RWPE2 (cell line): ENCODE measurements at regions not wholly inside any gene's neighbourhood (a gene's known extent, or its start where the extent isn't known, plus 50 kb on each side); places are given as distances from the start of the nearest gene placed in this dataset.

Experiments
- ATAC-seq: fragments of 200-7000 bp; cut with Tn5 transposase; 3 replicates; pipeline ENCODE4 v1.9.1; 2021; ENCODE audit warnings: low read depth
- DNase-seq: peaks from one replicate; pipeline ENCODE4 v3.0.0-alpha.2; 2020; ENCODE audit warnings: low spot score
- H3K27ac ChIP-seq: fragments of 450-650 bp; 2 replicates; pipeline ENCODE4 v1.5.1; 2017; ENCODE audit warnings: mild to moderate bottlenecking; ENCODE audit not compliant: poor library complexity, severe bottlenecking
- H3K27me3 ChIP-seq: fragments of 250-450 bp; sonication (Bioruptor Pico); 2 replicates; pipeline ENCODE4 v1.5.1; 2021; ENCODE audit warnings: mild to moderate bottlenecking, moderate library complexity; ENCODE audit not compliant: insufficient read depth, poor library complexity, severe bottlenecking
- H3K36me3 ChIP-seq: fragments of 250-450 bp; sonication (Bioruptor Pico); 2 replicates; pipeline ENCODE4 v1.5.1; 2020; ENCODE audit warnings: low read depth, mild to moderate bottlenecking, moderate library complexity
- H3K4me1 ChIP-seq: fragments of 250-450 bp; sonication (Bioruptor Pico); 2 replicates; pipeline ENCODE4 v1.5.1; 2021; ENCODE audit warnings: mild to moderate bottlenecking, moderate library complexity; ENCODE audit not compliant: insufficient read depth, poor library complexity, severe bottlenecking
- H3K4me3 ChIP-seq: fragments of 250-450 bp; sonication (Bioruptor Pico); 2 replicates; pipeline ENCODE4 v1.5.1; 2021; ENCODE audit warnings: mild to moderate bottlenecking, moderate library complexity; ENCODE audit not compliant: severe bottlenecking
- H3K9me3 ChIP-seq: fragments of 250-450 bp; sonication (Bioruptor Pico); 2 replicates; pipeline ENCODE4 v1.5.1; 2021; ENCODE audit warnings: mild to moderate bottlenecking, moderate library complexity; ENCODE audit not compliant: severe bottlenecking
- TF ChIP-seq, protein P1 (sequence below): fragments of 450-650 bp; IDR thresholded peaks from one replicate; pipeline ENCODE4 v1.5.1; 2017; ENCODE audit warnings: mild to moderate bottlenecking, moderate library complexity; ENCODE audit not compliant: poor library complexity, severe bottlenecking

DNA sequence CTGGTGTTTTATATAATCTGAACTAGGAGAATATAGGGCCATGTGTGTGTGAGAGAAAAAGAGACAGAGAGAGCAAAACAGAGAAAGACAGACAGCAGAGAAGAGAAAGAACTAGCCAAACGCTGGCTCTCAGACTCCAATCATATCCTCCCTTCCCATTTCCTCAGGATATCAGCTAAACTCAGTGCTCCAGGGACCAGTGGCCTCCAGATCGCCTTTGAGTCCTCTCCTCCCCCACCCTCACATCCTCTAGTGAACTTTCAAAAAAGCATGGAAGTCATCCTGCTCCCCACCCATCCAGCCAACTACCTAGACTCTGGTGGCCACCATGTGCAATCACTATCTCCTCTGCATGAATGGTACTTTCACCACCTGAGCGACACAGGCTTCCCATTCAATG, 386.1 kb upstream of the NPVF start:
- Histone ChIP-seq H3K36me3 (no peaks in the 10 kb centered on the region), H3K9me3 (no peaks in the 10 kb centered on the region), H3K4me3 (no peak overlapping the region), H3K4me1 (no peaks in the 10 kb centered on the region), H3K27ac (no peak overlapping the region), H3K27me3 (no peaks in the 10 kb centered on the region)
- TF ChIP-seq, protein P1, sequence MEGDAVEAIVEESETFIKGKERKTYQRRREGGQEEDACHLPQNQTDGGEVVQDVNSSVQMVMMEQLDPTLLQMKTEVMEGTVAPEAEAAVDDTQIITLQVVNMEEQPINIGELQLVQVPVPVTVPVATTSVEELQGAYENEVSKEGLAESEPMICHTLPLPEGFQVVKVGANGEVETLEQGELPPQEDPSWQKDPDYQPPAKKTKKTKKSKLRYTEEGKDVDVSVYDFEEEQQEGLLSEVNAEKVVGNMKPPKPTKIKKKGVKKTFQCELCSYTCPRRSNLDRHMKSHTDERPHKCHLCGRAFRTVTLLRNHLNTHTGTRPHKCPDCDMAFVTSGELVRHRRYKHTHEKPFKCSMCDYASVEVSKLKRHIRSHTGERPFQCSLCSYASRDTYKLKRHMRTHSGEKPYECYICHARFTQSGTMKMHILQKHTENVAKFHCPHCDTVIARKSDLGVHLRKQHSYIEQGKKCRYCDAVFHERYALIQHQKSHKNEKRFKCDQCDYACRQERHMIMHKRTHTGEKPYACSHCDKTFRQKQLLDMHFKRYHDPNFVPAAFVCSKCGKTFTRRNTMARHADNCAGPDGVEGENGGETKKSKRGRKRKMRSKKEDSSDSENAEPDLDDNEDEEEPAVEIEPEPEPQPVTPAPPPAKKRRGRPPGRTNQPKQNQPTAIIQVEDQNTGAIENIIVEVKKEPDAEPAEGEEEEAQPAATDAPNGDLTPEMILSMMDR: no peak
- DNase-seq (no peak), ATAC-seq (no peak)

DNA sequence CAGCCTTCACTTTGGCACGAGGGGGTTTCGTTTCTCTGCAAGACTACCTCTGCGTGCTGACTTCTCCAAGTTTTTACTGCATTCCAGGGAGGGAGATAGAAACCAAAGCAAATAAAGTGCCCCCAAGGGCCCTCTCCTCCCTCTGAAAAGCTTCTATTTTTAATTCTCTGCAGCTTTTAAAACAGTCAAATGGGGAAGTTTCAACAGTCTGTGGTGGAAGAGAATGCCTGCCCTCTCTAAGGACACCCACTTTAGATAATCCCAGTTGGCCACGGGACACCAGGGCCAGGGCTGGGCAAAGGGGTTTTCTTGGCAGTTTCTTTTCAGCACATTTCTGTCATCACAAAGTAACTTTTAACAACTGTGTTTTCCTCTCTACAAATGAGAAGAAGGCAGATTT, 386.7 kb upstream of the NPVF start:
- H3K36me3 ChIP-seq: no peaks in the 10 kb centered on the region
- H3K4me3 ChIP-seq: no peak overlapping the region
- H3K27ac ChIP-seq: no peak overlapping the region
- no peaks in the 10 kb centered on the region for H3K9me3 ChIP-seq
- TF ChIP-seq, protein P1: no peak
- H3K4me1 ChIP-seq: no peaks in the 10 kb centered on the region
- DNase-seq (no peak), ATAC-seq (no peak)
- no peaks in the 10 kb centered on the region for H3K27me3 ChIP-seq

DNA sequence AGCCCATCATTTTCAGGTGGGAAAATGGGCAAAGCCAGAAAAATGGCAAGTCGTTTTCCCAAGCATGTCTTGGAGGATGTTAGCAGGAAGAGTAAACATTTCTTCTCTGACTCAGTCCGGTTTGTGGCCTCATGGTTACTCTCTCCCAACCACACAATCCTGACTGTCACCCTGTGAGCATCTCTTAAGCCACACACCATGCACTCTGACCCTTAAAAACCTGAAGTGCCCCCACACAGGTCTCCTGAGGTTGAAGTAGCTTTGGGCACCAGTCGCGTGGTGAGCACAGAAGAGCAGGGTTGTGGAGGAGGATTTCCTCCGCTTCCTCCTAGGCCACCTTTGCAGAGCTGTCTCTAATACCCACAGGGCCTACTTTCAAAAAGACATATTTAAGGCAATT, 387.3 kb upstream of the NPVF start:
- Histone ChIP-seq H3K4me1 (no peaks in the 10 kb centered on the region), H3K27me3 (no peaks in the 10 kb centered on the region), H3K4me3 (no peak overlapping the region), H3K36me3 (no peaks in the 10 kb centered on the region), H3K9me3 (no peaks in the 10 kb centered on the region), H3K27ac (no peak overlapping the region)
- TF ChIP-seq, protein P1: no peak
- no peak for DNase-seq
- no peak for ATAC-seq

DNA sequence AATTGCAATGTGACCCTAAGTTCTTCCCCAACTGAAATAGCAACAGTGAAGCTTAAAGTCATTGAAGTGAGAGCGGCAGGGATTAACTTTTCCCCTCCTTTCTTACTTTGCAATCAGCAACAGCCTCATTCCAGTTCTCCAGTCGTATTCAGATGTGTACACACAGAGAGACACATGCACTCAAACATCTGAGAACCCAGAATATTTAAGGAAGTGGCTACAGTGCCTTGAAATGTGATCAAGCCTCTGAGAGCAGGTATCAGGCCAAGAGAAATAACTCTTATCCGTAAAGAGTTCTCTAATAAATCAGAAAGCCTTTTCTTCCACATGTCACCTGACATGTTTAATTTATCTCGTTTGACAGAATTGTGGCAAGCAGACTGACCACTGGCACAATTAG, 388.9 kb upstream of the NPVF start:
- H3K4me3 ChIP-seq: no peak overlapping the region
- H3K36me3 ChIP-seq: no peaks in the 10 kb centered on the region
- H3K4me1 ChIP-seq: no peaks in the 10 kb centered on the region
- ATAC-seq (no peak), DNase-seq (no peak)
- TF ChIP-seq, protein P1: no peak
- H3K27ac ChIP-seq: no peak overlapping the region
- H3K27me3 ChIP-seq: no peaks in the 10 kb centered on the region
- no peaks in the 10 kb centered on the region for H3K9me3 ChIP-seq

DNA sequence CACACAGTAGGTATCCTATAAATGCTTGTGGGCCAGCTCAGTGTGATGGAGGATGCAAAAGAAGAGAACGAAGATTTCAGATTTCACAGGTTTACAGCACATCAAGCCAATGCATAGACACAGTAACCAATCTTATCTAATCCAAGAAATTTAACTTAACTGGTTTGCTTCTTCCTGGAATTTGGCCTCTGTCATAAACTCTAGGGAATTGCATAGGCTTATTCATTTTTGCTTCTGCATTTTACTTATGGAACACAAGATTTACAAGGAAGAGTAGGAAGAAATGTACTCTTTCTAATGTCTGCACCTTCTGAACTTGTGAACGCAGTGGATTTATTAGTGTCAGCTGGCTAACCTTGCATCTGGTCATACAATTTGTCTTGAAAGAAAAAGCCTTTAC, 389.4 kb upstream of the NPVF start:
- no peak overlapping the region for H3K4me3 ChIP-seq

More for the DNA sequence above, 389.4 kb upstream of the NPVF start:
- ATAC-seq: no peak
- no peak for DNase-seq
- H3K27ac ChIP-seq: no peak overlapping the region
- TF ChIP-seq, protein P1: no peak
- no peaks in the 10 kb centered on the region for H3K36me3 ChIP-seq
- H3K4me1 ChIP-seq: no peaks in the 10 kb centered on the region
- H3K9me3 ChIP-seq: no peaks in the 10 kb centered on the region
- H3K27me3 ChIP-seq: no peaks in the 10 kb centered on the region
